ENCODE measurements at regions not wholly inside any gene's neighbourhood (a gene's known extent, or its start where the extent isn't known, plus 50 kb on each side); places are given as distances from the start of the nearest gene placed in this dataset.
"Not testable (repeated sequence)": the region's sequence is repeated elsewhere in the genome, so short reads cannot be mapped to it uniquely, and the experiment has no call there.

DNA sequence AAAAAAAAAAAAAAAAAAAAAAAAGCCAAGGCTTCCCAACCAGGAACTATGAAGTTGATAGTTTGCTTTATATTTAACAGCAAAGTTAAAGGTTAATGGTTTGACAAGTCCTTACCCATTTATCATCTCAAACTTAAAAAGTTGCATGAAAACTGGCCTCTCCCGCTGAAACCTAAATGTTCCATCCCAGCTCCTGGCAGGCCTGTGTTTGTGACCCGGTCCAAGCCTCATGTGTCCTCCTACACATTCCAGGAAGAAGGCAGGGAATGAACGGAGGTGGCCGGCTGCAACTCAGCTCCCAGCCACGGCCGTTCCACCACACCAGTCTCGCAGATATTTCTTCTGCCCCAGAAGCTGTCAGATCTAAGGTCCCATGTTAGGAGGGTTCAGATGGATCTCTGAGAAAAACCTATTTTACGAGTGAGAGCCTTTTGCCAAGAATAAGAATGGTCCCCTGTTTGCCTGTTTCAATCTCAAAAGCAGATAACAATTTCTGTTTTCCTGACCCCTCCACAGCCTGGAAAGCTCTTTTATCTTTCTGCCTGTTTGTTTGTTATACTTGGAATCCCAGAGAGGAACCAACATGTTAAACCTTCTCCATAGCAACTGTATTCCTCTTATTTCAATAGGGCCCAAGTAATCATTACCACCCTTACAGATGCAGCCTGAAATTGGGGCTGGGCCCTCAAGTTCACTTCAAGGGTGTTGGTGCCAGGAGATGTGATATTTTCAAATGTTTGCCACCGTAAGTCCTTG lies 56.5 kb downstream of the KCTD12 start:
- Histone ChIP-seq H3K4me1 (ENCODE audit: control insufficient read depth in 2 of 2, insufficient read depth in 2 of 2, low read length in 2 of 2) (peaks cover 21 to 35% of the 10 kb centered on the region in 2 donors), H3K9me3 (ENCODE audit: control insufficient read depth in 2 of 2, low read length in 2 of 2) (no peaks in the 10 kb centered on the region), H3K36me3 (ENCODE audit: control insufficient read depth in 2 of 2, insufficient read depth in 2 of 2, low read length in 2 of 2) (no peaks in the 10 kb centered on the region), H3K9ac (ENCODE audit: low read depth in 1 of 2, low read length in 2 of 2) (peak overlapping the region in 1 of 2 donors; percentile 40), H3K4me3 (ENCODE audit: low read length in 2 of 2) (peak overlapping the region in 1 of 2 donors; percentile 19), H3K27me3 (ENCODE audit: control insufficient read depth in 2 of 2, insufficient read depth in 2 of 2, low read length in 2 of 2) (no peaks in the 10 kb centered on the region), H3K27ac (ENCODE audit: low read depth in 2 of 2, low read length in 2 of 2) (peak overlapping the region; percentile 58 to 74)

DNA sequence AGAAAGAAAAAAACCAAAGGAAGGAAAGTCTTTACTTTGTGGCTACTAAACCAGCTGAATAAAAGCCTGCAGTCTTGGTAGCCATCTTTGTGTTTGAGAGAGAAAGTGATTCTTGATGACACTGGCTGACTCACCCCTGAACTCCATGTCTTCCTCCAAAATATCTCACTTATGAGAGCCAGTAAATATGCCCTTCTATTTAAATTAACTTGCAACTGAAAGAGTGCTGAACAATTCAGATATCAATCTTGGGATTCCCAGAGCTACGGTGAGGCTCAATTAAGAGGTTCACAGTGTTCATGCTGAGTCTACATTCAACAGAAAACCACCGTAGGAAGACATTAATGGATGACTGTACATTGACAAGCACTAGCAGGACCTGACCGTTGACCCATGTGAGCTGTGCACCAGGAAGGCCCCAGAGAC lies 57.9 kb downstream of the KCTD12 start:
- Histone ChIP-seq H3K4me1 (ENCODE audit: control insufficient read depth in 2 of 2, insufficient read depth in 2 of 2, low read length in 2 of 2) (peaks cover 21 to 35% of the 10 kb centered on the region in 2 donors), H3K27ac (ENCODE audit: low read depth in 2 of 2, low read length in 2 of 2) (peak overlapping the region; percentile 45 to 70), H3K9me3 (ENCODE audit: control insufficient read depth in 2 of 2, low read length in 2 of 2) (no peaks in the 10 kb centered on the region), H3K9ac (ENCODE audit: low read depth in 1 of 2, low read length in 2 of 2) (no peak overlapping the region), H3K27me3 (ENCODE audit: control insufficient read depth in 2 of 2, insufficient read depth in 2 of 2, low read length in 2 of 2) (no peaks in the 10 kb centered on the region), H3K4me3 (ENCODE audit: low read length in 2 of 2) (no peak overlapping the region), H3K36me3 (ENCODE audit: control insufficient read depth in 2 of 2, insufficient read depth in 2 of 2, low read length in 2 of 2) (no peaks in the 10 kb centered on the region)

GRCh38 chr13:76826527-76826926 lies 59.7 kb downstream of the KCTD12 start:
- Histone ChIP-seq H3K4me1 (ENCODE audit: control insufficient read depth in 2 of 2, insufficient read depth in 2 of 2, low read length in 2 of 2) (peaks cover 15 to 23% of the 10 kb centered on the region in 2 donors), H3K9ac (ENCODE audit: low read depth in 1 of 2, low read length in 2 of 2) (no peak overlapping the region), H3K27me3 (ENCODE audit: control insufficient read depth in 2 of 2, insufficient read depth in 2 of 2, low read length in 2 of 2) (no peaks in the 10 kb centered on the region), H3K27ac (ENCODE audit: low read depth in 2 of 2, low read length in 2 of 2) (no peak overlapping the region), H3K9me3 (ENCODE audit: control insufficient read depth in 2 of 2, low read length in 2 of 2) (no peaks in the 10 kb centered on the region), H3K36me3 (ENCODE audit: control insufficient read depth in 2 of 2, insufficient read depth in 2 of 2, low read length in 2 of 2) (no peaks in the 10 kb centered on the region), H3K4me3 (ENCODE audit: low read length in 2 of 2) (no peak overlapping the region)

DNA sequence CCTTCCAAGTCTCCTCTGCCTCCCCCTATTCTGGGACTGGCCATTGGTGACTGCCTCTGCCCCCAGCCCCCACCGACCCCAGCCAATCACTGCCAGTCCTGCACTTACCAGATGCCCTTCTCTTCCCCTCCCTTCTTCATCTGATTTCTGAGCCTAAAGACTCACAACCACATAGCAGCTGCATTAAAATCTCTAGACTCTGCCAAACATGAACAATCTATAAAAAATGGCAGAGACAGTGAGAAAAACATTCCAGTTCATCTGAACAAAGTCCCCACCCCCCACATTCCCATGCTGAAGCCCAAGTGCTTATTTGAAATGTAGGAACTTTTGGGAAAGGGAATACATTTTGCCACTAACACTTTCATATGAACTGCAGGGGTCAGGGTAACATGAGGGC lies 60.8 kb downstream of the KCTD12 start:
- Histone ChIP-seq H3K9ac (ENCODE audit: low read depth in 1 of 2, low read length in 2 of 2) (no peak overlapping the region), H3K4me1 (ENCODE audit: control insufficient read depth in 2 of 2, insufficient read depth in 2 of 2, low read length in 2 of 2) (peaks cover 15 to 16% of the 10 kb centered on the region in 2 donors), H3K9me3 (ENCODE audit: control insufficient read depth in 2 of 2, low read length in 2 of 2) (no peaks in the 10 kb centered on the region), H3K27me3 (ENCODE audit: control insufficient read depth in 2 of 2, insufficient read depth in 2 of 2, low read length in 2 of 2) (no peaks in the 10 kb centered on the region), H3K36me3 (ENCODE audit: control insufficient read depth in 2 of 2, insufficient read depth in 2 of 2, low read length in 2 of 2) (no peaks in the 10 kb centered on the region), H3K27ac (ENCODE audit: low read depth in 2 of 2, low read length in 2 of 2) (no peak overlapping the region), H3K4me3 (ENCODE audit: low read length in 2 of 2) (no peak overlapping the region)

- Histone ChIP-seq H3K27ac (ENCODE audit: low read depth in 2 of 2, low read length in 2 of 2) (no peak overlapping the region), H3K4me1 (ENCODE audit: control insufficient read depth in 2 of 2, insufficient read depth in 2 of 2, low read length in 2 of 2) (peaks cover 5 to 11% of the 10 kb centered on the region in 2 donors), H3K27me3 (ENCODE audit: control insufficient read depth in 2 of 2, insufficient read depth in 2 of 2, low read length in 2 of 2) (no peaks in the 10 kb centered on the region), H3K9me3 (ENCODE audit: control insufficient read depth in 2 of 2, low read length in 2 of 2) (no peaks in the 10 kb centered on the region), H3K9ac (ENCODE audit: low read depth in 1 of 2, low read length in 2 of 2) (no peak overlapping the region), H3K36me3 (ENCODE audit: control insufficient read depth in 2 of 2, insufficient read depth in 2 of 2, low read length in 2 of 2) (no peaks in the 10 kb centered on the region), H3K4me3 (ENCODE audit: low read length in 2 of 2) (no peak overlapping the region)
Observed at GRCh38 chr13:76823969-76824368, 62.2 kb downstream of the KCTD12 start.

DNA sequence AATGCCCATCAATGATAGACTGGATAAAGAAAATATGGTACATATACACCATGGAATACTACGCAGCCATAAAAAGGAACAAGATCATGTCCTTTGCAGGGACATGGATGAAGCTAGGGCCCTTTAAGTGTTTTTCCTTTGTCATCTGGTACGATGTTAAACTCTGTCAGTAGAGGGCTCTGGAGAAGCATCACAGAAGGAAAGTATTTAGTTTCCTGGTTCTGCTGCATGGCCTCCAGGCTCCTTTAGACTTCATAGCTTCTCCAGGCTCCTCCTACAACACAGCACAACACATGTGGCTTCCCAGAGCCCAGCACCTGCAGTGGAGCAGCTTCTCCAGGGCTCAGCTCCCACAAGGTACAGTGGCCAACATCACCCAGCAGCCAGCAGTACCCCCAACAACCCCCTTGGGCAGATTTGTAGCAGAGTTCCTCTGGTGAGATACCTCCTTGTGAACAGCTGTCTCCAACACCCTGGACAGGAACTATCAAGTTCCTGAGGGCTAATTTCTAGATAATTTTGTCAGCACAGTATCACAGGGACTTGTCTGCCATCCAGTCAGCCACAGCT lies 63.4 kb downstream of the KCTD12 start:
- Histone ChIP-seq H3K4me1 (ENCODE audit: control insufficient read depth in 2 of 2, insufficient read depth in 2 of 2, low read length in 2 of 2) (peaks cover 0 to 4% of the 10 kb centered on the region in 2 donors), H3K9me3 (ENCODE audit: control insufficient read depth in 2 of 2, low read length in 2 of 2) (no peaks in the 10 kb centered on the region), H3K9ac (ENCODE audit: low read depth in 1 of 2, low read length in 2 of 2) (no peak overlapping the region), H3K27me3 (ENCODE audit: control insufficient read depth in 2 of 2, insufficient read depth in 2 of 2, low read length in 2 of 2) (no peaks in the 10 kb centered on the region), H3K4me3 (ENCODE audit: low read length in 2 of 2) (no peak overlapping the region), H3K36me3 (ENCODE audit: control insufficient read depth in 2 of 2, insufficient read depth in 2 of 2, low read length in 2 of 2) (no peaks in the 10 kb centered on the region), H3K27ac (ENCODE audit: low read depth in 2 of 2, low read length in 2 of 2) (peak overlapping the region in 1 of 2 donors; percentile 52)

DNA sequence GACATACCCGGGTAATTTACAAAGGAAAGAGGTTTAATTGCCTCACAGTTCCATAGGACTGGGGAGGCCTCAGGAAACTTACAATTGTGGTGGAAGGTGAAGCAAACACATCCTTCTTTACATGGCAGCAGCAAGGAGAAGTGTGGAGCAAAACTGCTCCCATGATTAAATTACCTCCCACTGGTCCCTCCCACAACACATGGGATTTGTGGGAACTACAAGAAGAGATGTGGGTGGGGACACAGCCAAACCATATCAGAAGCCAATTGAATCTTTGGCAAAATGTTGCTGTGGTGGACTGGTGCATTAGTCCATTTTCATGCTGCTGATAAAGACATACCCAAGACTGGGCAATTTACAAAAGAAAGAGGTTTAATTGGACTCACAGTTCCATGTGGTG lies 65.0 kb downstream of the KCTD12 start:
- not testable (repeated sequence) for H3K27ac ChIP-seq (ENCODE audit: low read depth in 2 of 2, low read length in 2 of 2); H3K9me3 ChIP-seq (ENCODE audit: control insufficient read depth in 2 of 2, low read length in 2 of 2); H3K4me3 ChIP-seq (ENCODE audit: low read length in 2 of 2); H3K4me1 ChIP-seq (ENCODE audit: control insufficient read depth in 2 of 2, insufficient read depth in 2 of 2, low read length in 2 of 2); H3K36me3 ChIP-seq (ENCODE audit: control insufficient read depth in 2 of 2, insufficient read depth in 2 of 2, low read length in 2 of 2); H3K9ac ChIP-seq (ENCODE audit: low read depth in 1 of 2, low read length in 2 of 2); H3K27me3 ChIP-seq (ENCODE audit: control insufficient read depth in 2 of 2, insufficient read depth in 2 of 2, low read length in 2 of 2)

GRCh38 chr13:76820759-76821158 lies 65.4 kb downstream of the KCTD12 start:
- Histone ChIP-seq H3K36me3 (ENCODE audit: control insufficient read depth in 2 of 2, insufficient read depth in 2 of 2, low read length in 2 of 2) (no peaks in the 10 kb centered on the region), H3K4me1 (ENCODE audit: control insufficient read depth in 2 of 2, insufficient read depth in 2 of 2, low read length in 2 of 2) (peaks cover 0 to 4% of the 10 kb centered on the region in 2 donors), H3K9ac (ENCODE audit: low read depth in 1 of 2, low read length in 2 of 2) (no peak overlapping the region), H3K27ac (ENCODE audit: low read depth in 2 of 2, low read length in 2 of 2) (no peak overlapping the region), H3K4me3 (ENCODE audit: low read length in 2 of 2) (no peak overlapping the region), H3K9me3 (ENCODE audit: control insufficient read depth in 2 of 2, low read length in 2 of 2) (no peaks in the 10 kb centered on the region), H3K27me3 (ENCODE audit: control insufficient read depth in 2 of 2, insufficient read depth in 2 of 2, low read length in 2 of 2) (no peaks in the 10 kb centered on the region)

DNA sequence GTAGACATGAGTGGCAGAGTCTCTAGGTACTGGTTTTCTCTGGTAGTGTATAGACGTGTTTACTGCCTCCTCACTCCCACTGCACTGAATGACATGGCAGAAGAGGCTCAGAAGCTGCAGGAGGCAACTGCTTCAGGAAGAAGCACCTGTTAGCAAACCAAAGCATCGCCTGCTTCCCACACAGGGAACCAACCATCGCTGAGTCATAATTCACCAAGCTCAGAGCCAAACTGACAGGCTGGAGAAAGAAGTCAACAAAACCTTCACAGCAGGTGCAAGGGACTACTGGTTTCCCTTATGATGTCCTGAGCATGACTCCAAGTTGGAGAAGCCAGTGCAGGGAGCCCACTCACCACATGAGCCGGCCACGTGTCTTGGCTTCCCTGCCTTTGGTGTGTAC lies 69.8 kb downstream of the KCTD12 start:
- H3K9me3 ChIP-seq (ENCODE audit: control insufficient read depth in 2 of 2, low read length in 2 of 2): no peaks in the 10 kb centered on the region
- no peak overlapping the region for H3K27ac ChIP-seq (ENCODE audit: low read depth in 2 of 2, low read length in 2 of 2)
- H3K9ac ChIP-seq (ENCODE audit: low read depth in 1 of 2, low read length in 2 of 2): no peak overlapping the region

GRCh38 chr13:76815344-76815743 lies 70.9 kb downstream of the KCTD12 start:
- no peak overlapping the region for H3K4me3 ChIP-seq (ENCODE audit: low read length in 2 of 2)
- no peak overlapping the region for H3K27ac ChIP-seq (ENCODE audit: low read depth in 2 of 2, low read length in 2 of 2)
- H3K9ac ChIP-seq (ENCODE audit: low read depth in 1 of 2, low read length in 2 of 2): no peak overlapping the region
- H3K4me1 ChIP-seq (ENCODE audit: control insufficient read depth in 2 of 2, insufficient read depth in 2 of 2, low read length in 2 of 2): peaks cover 7 to 8% of the 10 kb centered on the region in 2 donors
- H3K9me3 ChIP-seq (ENCODE audit: control insufficient read depth in 2 of 2, low read length in 2 of 2): no peaks in the 10 kb centered on the region
- no peaks in the 10 kb centered on the region for H3K27me3 ChIP-seq (ENCODE audit: control insufficient read depth in 2 of 2, insufficient read depth in 2 of 2, low read length in 2 of 2)
- no peaks in the 10 kb centered on the region for H3K36me3 ChIP-seq (ENCODE audit: control insufficient read depth in 2 of 2, insufficient read depth in 2 of 2, low read length in 2 of 2)

More for the DNA sequence above, 69.8 kb downstream of the KCTD12 start:
- Histone ChIP-seq H3K4me1 (ENCODE audit: control insufficient read depth in 2 of 2, insufficient read depth in 2 of 2, low read length in 2 of 2) (peaks cover 7 to 8% of the 10 kb centered on the region in 2 donors), H3K4me3 (ENCODE audit: low read length in 2 of 2) (no peak overlapping the region), H3K27me3 (ENCODE audit: control insufficient read depth in 2 of 2, insufficient read depth in 2 of 2, low read length in 2 of 2) (no peaks in the 10 kb centered on the region), H3K36me3 (ENCODE audit: control insufficient read depth in 2 of 2, insufficient read depth in 2 of 2, low read length in 2 of 2) (no peaks in the 10 kb centered on the region)
